ENCODE measurements at regions not wholly inside any gene's neighbourhood (a gene's known extent, or its start where the extent isn't known, plus 50 kb on each side); places are given as distances from the start of the nearest gene placed in this dataset.
"Not testable (repeated sequence)": the region's sequence is repeated elsewhere in the genome, so short reads cannot be mapped to it uniquely, and the experiment has no call there.

DNA sequence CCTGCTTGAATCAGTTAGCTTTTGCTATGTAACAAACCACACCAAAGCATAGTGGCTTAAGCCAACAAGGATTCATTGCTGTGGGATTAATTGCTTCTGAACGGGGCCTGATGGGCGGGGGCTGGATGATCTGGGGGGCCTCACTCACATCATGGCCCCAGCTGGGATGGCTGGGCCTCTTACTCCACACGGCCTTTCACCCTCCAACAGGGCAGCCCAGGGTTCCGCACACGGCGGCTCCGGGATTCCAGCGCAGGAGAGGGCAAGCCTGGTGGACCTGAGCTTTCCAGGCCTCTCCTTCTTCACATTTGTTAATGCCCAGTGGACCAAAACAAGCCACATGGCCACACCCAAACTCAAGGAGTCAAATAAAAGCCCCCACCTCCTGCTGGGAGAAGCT, 86.3 kb upstream of the PHLPP1 start:
- DNase-seq (ENCODE audit: low spot score), result no peak

DNA sequence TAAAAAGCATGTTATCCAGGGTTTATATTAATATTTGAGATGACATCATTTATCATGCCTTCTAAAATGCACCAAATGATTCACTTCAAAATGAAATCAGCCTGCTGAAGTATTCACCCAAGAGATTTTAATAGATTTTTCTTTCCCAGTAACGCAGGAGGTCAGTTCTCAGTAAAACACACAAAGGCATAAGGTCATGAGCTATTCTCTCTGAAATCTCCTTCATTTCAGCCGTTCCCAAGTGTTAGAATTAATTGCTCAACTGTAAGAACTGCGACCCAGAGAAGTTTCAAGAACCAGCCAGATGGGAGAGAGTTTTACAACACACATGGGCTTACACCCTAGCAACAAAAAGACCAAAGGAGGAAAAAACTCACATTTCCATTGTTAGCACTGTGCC, 84.2 kb upstream of the PHLPP1 start:
- no peak for DNase-seq (ENCODE audit: low spot score)

DNA sequence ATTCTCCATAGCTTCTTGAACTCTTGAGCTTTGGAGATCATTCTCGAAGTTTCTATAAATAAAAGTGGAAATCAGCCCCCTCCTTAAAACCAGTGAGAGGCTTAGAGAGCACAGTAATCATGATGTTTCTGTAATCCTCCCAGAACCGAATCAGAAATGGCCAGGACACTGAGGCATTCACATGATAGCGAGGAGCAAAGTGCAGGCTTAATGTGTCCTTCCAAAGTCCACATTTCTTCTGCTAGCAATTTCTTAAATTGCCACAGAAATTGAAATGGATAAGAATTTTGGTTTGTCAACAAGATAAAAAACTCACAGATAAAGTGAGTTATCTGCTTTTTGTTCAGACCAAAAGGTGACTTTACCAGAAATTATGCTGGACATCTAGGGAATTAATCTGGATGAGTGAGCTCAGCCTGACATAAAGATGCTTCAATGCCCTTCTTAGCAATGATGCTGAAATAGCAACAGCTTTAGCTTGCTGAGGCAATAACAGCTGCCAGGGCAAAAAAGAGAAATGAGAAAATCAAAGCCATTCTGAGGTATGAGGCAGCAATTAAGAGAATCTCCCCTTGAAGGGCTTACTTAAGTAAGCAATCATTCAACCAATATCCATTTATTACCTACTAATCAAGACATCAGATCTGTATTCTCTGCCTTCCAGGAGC, 82.4 kb upstream of the PHLPP1 start:
- DNase-seq (ENCODE audit: low spot score), result no peak

- DNase-seq (ENCODE audit: low spot score), result no peak
These were observed 80.9 kb upstream of the PHLPP1 start for GRCh38 chr18:62634458-62634857.

- DNase-seq (ENCODE audit: low spot score), result no peak
These were observed 80.2 kb upstream of the PHLPP1 start for GRCh38 chr18:62634979-62635630.

- no peak for DNase-seq (ENCODE audit: low spot score)
These were observed 77.9 kb upstream of the PHLPP1 start for GRCh38 chr18:62637403-62637802.

DNA sequence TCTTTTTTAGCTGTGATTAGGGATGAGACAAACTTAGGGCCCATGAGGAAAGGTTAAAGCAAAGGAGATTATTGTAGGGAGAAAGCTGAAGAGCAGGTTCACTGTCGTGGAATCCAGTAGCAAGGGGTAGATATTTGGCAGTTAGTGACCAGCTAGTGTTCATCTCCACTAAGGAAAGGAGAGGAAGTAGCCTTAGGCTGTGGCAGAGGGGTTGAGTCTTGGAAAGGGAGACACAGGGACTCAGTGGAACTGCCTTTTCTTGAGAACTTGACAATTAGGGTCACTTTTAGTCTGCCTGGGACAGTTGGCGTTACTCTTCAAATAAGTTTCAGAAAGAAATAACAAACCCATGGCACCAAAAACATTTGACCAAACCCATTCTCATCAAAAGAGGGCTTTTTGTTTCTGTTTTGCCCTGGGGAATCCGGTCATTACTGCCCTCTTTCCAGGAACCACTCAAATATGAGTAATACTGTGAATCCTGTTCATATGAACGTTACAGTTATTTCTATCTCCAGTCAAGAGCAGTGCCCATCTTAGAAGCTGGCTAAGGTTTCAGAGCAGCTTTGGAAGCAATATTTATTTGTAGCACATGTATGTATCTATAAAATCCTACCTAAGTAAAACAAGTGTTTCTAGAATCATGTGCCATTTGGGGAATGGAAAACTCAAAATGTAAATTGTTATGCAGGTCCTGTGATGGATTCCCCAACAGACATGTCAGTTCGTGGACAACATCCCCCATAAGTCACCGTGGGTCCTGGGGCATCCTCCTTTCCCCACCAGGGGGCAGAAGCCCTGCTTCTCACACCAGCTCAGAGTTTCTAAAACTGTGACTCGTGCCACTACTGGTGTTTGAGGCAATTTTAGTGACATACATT, 77.3 kb upstream of the PHLPP1 start:
- peak; percentile 51 for DNase-seq (ENCODE audit: low spot score)

GRCh38 chr18:62643181-62643580, 72.2 kb upstream of the PHLPP1 start:
- no peak for DNase-seq (ENCODE audit: low spot score)

DNA sequence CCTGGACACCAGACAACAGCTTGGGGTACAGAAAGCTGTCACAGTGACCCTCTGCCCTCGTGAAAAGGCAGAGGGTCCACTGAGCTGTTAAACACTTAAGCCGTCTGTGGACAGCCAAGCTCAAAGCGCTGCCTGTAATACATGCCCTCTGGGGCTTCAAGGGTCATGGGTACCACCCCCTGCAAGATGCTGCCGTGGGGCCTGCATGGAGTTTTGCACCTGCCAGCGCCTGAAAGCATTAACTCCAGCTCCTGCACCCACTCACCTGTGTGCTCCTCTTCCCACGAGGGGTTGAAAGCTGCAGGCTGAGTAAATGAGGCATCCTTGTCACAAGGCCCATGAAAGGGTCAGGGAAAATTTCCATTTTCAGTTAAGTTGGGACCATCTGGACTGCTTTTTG, 70.6 kb upstream of the PHLPP1 start:
- DNase-seq (ENCODE audit: low spot score), result no peak

GRCh38 chr18:62647179-62647578, 68.2 kb upstream of the PHLPP1 start:
- no peak for DNase-seq (ENCODE audit: low spot score)

DNA sequence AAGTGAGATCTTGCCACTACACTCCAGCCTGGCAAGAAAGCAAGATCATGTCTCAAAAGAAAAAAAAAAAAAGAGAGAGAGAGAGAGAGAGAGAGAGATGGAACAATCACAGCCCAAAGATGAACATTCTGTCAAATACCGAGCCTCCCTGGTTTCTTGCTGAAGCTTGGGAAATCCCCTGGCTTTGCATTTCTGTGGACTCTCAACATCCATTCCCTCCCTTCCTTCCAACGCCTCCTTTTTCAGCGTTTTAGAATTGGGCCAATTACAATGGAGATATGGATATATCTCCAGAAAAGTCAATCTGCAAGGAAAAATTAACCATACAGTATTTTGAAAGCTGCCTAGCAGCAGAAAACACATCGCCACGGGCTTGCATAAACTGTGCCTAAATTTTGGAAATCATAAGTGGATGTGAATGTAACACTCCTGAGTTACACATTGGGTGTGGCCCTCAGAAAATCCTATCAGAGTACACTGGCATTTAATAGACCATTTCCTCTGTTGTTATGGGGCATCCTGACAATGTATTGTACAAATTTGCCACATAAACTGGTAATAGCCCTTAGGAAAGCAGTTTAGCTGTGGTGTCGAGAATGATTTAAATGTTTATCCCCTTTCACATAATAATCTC, 67.2 kb upstream of the PHLPP1 start:
- DNase-seq (ENCODE audit: low spot score), result no peak

DNA sequence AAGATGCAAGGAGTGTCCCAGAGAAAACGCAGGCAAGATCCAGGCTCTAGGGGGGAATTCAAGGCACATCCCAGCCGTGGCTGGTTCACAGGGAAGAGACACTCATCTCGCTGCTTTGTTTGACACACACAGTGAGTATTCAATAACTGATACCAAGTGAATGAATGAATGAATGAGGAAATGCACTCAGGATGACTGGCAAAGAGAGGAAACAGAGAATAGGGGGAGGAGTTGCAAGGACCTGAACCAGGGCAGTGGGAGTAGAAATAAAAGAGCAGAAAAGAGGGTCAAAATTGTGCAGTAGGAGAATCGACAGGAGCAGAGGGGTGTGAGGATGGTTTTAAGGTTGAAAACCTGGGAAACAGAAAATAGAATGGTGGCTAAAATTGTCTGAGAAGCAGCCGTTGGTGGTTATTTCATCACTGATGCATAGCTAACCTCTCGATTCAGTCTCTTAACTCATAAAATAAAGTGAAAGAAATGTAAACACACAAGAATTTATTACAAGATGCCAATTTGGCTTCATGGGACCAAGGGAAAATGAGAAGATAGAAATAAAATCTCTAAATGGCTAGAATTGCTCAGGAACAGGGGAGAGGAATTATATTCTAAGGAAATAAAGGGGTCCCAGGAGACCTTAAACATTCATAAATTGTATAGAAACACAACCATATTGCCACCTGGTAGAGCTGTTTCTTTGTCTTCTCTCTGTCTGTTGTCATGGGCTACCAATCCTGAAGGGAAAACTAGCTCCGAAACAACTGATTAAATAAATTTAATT, 63.9 kb upstream of the PHLPP1 start:
- DNase-seq (ENCODE audit: low spot score), result no peak

- DNase-seq (ENCODE audit: low spot score), result not testable (repeated sequence)
These were observed 63.2 kb upstream of the PHLPP1 start for GRCh38 chr18:62652057-62652629.

DNA sequence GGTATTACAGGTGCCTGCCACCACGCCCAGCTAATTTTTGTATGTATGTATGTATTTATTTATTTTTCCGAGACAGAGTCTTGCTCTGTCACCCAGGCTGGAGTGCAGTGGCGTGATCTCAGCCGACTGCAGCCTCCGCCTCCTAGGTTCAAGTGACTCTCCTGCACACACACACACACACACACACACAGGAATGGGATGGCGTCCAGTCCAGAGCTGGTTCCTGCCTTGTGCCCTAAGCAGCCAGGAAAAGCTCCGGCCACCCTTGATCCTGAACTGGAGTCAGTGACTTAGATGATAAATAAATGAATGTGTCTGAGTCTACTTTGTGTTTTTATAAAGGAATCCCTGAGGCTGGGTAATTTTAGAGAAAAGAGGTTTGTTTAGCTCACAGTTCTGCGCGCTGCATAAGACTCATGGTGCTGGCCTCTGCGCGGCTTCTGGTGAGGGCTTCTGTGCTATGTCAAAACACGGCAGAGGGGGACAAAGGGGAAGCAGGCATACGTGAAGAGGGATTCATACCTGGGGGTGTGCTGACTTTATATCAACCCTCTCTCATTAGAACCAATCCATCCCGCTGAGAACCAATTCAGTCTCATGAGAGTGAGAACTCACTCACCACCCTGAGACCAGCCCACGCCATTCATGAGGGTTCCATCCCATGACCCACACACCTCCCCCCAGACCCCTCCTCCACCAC, 59.7 kb upstream of the PHLPP1 start:
- DNase-seq (ENCODE audit: low spot score), result no peak

DNA sequence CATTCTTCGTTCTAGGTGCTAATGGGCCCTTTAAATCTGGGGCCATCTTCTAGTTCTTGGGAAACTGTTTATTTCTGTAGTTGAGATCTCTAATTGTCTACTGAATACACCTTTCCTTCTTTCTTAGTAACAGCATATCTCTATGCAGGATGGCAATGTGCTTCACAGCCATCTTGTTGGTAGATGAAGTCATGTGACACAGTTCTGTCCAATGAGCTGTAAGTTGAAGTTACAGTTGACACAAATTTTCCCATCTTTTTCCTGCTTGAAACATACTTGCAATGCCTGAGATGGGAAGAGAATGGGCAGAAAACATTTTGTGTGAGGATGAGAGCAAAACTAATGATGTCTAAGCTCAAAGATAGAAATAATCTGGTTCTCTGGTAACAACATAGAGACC, 57.3 kb upstream of the PHLPP1 start:
- no peak for DNase-seq (ENCODE audit: low spot score)

DNA sequence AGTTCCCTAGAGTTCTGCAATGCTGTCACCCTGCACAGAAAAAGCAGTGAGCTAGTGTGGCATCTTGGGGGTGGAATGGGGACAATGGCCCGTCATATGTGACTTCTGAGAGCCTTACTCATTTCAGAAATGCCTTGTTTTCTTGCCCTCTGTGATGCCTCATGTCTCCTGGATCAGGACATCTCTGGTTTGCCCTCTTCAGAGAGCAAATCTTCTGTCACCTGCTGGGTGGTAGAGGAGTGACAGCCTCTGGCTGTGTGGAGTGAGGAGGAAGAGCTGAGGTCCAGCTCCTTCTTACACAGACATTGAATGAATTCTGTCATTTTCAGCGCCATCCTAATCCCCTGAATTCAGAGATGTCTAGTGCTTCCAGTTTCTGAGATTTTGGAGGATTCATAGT, 55.6 kb upstream of the PHLPP1 start:
- no peak for DNase-seq (ENCODE audit: low spot score)

DNA sequence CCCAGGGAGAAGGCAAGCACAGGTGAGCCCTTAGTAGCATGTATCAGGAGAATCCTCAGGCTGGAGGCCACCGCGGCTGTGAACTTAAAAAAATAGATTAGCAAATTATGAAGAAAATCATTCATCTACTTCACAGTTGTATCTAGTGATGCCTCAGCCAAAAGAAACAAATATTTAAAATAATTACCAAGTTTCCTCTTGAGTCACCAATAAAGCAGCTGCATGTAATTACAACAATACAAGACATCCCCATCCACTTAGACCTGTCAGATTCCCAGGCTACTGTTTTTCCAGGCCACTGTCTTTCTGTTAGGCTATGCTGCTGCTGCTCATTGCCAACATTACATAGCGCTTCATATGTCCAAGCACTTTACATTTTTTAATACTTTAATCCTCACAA, 54.6 kb upstream of the PHLPP1 start:
- DNase-seq (ENCODE audit: low spot score), result no peak

- DNase-seq (ENCODE audit: low spot score), result no peak
These were observed 51.5 kb upstream of the PHLPP1 start for GRCh38 chr18:62663731-62664336.

- DNase-seq (ENCODE audit: low spot score), result no peak
These were observed 50.9 kb upstream of the PHLPP1 start for GRCh38 chr18:62664414-62664813.

GRCh38 chr18:62665188-62665587, 50.2 kb upstream of the PHLPP1 start:
- no peak for DNase-seq (ENCODE audit: low spot score)
